Occipital lobe (tissue), 1 donor: ENCODE measurements at regions not wholly inside any gene's neighbourhood (a gene's known extent, or its start where the extent isn't known, plus 50 kb on each side); places are given as distances from the start of the nearest gene placed in this dataset.

Experiments used
- DNase-seq: peaks from one replicate; lab custom pipeline; 2025; lab: John Stamatoyannopoulos, UW

DNA sequence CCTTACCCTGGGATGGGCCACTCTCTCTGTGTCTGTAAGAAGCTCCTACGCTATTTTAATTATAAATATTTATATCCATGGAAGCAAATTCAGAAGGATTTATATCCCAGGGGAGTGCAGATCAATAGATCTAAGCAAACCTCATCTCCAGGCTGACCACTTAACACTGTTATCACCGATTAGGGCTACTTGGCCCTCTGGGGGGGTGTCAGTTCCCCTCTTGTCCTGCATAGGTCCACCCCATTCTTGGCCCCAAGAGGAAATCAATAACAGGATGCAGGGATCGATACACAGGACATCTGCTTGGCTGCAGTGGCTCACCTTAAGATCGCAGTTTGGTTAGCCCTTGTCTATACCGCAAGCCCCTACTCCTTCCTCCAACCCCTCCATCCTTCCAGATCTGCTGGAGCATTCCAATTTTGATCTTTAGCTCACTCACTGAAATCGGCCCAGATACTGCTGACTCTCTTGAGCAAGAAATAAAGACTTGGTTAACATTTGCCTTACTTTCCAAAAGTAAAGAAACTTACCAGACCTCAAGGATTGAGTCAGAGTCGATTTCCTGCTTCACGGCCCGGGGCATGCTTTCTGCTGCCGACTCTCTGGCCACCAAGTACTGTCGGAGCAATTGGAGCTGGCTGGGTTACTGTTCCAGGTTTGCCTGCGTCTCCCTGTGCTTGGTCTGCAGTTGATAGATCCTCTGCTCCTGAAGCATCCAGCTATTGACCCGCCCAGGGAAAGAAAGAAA, 112.3 kb upstream of the PMFBP1 start:
- DNase-seq, result no peak

DNA sequence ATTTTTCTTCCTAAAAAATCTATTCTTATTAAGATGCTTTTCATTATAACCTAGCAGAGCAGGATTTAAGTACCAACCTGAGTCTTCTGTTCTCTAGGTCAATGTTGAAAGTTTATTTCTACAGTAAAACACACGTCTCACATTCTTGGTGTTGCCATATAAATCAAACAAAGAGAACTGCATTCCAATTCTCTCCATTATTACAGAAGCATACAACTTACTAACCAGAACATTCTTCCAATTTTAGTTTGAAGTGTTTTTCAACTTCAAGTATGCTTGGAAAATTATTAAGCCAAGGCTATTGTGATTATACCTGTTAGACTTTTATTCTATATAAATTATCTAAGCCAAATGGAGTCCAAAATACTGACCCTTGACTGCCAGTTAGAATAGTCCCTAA, 110.4 kb upstream of the PMFBP1 start:
- no peak for DNase-seq

DNA sequence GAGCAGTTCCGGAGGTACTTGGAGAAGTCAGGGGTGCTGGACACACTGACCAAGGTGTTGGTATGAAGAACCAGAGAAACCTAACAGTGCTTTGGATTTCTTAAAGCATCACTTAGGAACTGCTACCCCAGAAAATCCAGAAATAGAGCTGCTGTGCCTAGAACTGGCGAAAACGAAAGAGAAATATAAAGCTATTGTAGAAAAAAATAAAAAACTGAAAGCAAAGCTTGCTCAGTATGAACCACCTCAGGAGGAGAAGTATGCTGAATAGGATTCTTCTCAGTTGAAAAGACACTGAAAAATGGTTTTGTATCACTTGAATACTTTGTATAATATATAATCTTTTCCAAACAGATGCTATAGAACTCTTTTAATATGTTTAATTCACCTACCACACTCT, 106.3 kb upstream of the PMFBP1 start:
- DNase-seq, result no peak

DNA sequence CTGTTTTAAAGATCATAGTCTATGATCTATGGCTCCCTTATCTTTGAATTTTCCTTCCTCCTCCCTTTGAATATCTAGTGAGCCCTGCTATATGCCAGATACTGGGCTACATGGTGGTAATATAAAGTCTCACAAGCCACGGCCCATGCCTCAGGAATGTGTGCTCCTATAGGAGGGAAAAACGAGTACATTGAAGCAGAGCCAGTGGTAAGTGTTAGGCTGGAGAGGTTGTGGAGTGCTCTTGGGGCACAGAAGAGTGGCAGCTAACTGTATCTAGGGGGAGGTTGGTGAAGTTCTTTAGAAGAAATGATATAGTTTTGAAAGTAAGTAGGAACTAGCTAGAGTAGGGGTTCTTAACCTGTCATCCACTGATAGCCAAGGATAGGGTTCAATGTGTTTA, 105.8 kb upstream of the PMFBP1 start:
- DNase-seq, result no peak

DNA sequence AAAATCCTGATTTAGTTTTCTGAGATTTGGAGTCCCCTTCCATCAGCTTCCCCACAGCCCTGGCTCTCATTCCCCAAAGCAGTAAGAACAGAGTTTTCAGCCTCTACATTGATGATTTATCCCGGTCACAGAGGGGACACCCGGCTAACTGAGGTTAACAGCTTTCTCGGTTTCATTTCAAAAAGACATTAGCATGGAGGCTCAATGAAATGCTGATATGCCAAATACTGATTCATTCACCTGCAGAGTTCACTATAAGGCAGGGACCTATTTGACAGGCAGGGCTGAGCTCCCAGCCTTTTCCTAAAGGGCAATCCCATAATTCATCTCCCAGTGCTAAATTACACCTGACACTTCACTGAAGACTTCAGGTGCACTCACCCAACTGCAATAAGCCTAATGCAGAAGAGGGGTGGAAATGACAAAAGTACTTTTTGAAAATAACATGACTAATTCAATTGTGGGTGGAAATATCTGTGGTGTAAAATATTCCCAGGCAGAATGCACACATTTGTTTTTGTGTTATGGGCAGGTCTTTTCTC, 99.8 kb upstream of the PMFBP1 start:
- DNase-seq, result no peak

DNA sequence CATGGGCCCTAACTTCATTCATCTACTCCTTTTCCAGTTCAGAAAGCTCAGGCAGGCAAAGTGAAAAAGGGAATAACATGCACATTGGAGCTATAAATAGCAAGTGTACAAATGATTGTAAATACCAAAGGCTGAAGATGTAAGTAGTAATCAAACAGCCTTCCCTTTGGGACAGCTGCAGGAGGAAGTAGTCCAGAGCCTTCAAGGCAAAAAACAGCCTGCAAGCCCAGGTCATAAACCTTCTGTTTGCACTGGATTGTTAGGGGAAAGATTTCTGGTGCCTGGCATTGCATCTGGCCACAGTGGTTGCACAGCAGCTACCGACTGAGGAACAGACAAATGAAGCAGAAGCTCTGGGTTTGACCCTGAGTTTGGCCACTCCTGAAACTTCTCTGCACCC, 98.6 kb upstream of the PMFBP1 start:
- DNase-seq, result no peak

DNA sequence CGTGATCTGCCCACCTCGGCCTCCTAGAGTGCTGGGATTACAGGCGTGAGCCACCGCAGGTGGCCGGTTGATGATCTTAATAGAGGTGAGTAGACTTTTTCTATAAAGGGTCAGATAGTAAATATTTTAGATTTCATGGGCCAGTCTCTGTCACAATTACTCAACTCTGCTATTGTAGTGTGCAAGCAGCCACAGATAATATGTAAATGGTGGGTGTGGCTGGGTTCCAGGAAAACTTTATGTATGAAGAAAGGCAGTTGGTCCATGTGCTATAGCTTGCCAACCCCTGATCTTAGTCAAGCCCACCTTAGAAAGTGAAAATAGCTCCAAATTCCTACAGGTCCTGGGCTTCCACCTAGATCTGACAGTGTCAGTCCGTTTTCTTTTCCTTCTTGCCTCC, 94.9 kb upstream of the PMFBP1 start:
- DNase-seq, result no peak

DNA sequence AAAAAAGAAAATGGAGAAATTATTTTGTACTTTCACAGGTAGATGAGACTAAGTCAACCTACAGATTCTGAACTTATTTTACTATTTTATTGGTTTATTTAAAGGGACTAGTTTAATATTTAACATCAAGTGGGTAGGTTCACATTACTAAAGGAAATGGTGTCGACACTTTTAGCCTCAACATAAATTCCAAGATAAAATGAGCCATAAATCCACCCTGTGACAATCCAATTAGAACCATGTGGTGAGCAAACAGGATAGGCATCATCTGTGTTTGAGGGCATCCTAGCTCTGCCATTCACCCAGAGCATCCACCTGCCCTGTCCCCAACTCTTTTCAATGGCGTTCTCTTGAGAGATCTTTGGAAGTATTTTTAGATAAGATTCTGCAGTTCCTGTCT, 92.8 kb upstream of the PMFBP1 start:
- no peak for DNase-seq

DNA sequence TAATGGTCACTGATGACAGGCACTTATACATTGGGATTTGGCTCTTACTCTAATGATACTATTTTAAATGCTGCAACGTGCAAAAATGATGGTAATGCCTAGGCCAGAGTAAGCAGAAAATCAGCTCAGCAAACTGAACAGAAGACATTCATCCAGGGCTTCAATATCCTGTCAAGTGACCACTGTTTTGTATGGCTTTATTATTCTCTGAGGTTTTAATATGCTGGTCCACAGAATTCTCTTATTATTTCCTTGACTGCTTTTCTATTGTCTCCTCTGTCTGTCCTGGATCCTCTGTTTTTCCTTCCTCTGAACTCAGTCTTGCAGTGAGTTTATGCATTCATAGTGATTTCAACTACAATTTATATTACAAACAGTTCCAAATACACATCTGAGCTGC, 90.8 kb upstream of the PMFBP1 start:
- DNase-seq, result no peak

DNA sequence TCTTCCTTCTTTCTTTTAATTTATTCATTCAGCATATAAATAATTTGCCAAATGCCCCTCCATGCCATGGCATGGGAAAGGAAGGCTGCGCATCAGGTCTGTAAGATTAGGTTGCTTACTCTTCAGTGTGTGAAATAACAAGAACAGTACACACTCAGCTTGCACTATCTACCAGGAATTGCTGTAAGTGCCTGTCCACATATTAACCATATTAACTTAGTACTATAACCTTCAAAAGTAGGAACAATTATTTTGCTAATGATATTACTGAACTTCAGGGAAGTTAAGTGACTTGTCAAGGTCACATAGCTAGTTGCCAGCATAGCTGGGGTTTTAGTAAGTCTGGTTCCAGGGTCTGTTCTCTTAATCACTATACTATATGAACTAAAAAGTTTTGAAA, 89.2 kb upstream of the PMFBP1 start:
- no peak for DNase-seq

DNA sequence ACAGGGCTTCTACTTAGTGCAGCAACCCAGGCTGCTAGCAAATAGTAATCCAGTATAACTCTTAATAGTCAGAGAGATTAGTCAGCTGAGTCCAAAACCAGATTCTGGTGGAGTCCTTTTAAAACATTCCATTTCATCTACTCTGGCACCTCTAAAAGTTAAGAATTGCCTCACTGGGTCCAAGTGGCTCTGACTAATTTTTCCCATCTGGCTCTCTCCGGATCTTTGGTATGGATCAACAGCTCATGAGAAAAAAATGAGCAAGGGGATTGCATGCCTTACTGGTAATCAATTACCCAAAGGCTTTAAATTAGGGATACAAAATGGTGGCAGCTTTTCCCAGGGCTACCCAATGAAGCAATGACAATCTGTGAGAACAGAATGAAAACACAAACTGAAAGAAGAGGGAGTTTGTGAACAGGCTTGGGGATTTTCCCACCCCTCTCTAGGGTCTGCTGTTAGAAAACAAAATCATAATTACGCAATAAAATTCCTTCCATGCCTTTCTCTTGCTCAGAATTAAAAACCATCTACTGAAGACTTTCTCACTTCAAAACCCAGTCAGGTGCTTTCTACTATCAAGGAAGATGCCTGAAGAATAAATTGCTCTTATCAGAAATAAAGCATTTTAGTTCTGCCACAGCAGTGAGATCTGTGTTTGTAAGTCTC, 84.6 kb upstream of the PMFBP1 start:
- no peak for DNase-seq

DNA sequence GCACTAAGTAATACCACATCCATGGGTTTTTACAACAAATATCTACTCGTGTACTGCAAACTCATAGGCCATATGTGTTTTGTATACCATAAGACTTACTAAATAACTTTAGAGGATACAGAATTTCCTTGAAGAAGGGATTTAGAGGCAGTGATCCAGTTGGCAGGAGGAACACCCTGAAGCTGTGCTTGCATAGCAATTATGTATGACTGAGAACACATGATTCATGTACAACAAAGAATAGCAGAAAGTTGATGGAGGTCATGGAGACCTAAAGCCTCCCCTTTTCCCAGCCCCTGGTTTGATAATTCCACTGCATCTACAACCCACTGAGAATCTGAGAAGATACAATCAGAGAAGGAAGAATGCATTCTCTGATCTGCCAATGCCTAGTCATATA, 83.8 kb upstream of the PMFBP1 start:
- DNase-seq, result no peak

DNA sequence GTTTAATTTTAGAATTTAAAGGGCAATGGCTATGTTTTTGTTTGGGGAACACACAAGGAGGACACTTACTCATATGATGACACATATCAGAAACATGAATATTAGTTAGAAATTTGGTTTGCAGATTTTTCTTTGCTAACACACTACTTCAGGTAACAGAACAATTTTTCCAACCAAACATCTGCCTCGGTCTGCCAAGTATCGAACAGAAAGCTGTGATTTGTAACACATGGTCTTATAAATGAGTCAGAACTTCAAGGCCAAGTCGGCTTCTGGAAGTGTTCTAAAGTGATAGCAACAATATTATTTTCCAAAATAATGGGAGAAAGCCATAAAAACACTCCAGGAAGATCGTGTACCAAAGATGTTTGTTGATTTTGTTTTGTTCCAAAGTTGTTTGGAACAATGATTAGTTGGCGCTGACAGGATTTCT, 75.9 kb upstream of the PMFBP1 start:
- DNase-seq, result no peak

DNA sequence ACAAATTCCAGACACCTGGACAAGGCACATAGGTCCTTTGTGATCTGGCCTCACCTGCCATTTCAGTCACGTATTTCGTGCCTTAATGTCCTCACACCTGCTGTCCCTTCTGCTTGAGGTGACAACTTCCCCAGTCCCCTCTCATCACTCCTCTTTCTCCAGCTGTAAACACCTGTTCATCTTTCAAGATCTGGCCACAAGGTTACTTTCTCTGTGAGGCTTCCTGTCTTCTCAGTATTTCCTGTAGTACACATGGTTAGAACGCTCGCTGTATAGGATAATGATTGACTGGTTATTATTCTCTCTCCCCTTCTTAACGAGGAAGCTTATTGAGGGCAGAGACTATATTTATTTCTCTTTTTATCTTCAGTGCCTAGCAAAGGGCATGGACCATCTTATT, 74.5 kb upstream of the PMFBP1 start:
- no peak for DNase-seq

DNA sequence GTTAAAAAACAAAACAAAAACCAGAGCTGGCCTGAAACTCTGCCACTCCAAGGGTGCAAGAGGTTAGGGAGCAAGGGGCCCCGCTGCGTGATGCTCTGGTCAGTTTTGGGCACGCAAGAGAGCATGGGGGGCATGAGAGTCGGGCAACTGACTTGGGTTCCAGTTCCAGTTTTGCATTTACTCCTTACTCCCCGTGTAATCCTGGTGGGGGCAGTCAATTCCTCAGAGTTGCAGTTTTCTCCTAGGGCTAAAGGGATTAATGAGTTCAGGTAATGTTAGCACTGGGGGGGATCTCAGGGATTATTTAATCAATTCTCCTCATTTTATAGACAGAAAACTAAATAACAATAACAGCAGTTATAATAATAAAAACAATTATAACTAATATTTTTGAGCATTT, 72.9 kb upstream of the PMFBP1 start:
- no peak for DNase-seq

DNA sequence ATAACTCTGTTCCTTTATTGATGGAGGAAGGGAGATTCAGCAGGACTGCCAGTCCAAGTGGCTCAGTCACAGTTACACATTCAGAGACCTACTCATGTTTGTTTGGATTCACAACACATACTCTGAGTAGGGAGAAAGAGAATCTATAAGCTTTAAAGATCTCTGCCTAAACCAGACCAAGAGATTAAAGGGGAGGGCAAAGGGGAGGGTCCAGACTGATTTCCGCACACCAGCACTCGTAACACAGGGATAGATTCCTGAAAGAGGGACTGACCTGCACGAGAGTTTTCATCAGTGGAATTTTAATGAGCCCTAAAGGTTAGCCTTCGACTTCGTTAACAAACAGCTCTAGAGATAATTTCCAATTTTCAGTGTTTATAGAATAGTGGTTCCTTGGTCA, 71.7 kb upstream of the PMFBP1 start:
- DNase-seq, result no peak

DNA sequence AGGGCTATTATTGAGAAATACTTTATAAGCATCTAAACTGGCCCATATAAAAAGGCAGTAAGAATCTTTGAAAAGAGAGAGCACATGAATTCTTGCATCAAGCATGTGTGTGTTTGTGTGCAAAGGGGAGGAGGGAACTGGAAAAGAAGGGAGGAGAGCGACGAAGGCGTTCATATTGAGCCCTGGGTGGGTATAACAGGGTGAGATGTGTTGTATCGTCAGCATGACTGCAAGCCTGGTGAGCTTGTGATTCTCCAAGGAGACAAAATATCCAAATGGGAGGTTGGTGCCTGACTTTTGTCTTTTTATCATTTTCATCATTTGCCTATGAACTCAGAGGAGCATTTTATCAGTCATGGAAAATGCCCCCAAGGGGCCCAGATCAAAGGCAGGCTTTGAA, 70.8 kb upstream of the PMFBP1 start:
- no peak for DNase-seq

DNA sequence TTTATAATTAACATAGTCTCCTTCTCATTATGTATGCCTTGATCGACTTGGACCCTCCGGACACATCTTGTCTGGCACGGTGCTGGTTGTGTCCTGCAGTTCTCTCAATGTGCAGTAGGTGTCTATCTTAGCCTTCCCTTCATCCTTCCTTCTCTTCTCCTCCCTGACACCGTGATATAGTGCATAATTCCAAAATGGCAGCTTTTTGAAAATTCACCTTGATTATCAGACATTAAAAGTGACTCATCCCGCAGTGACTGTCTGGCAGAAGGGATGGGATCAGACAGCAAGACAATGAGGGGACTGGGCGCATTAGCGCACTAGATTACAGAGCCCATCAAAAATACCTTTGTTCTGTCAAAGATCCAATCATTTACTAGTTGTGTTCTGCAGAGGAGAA, 70.0 kb upstream of the PMFBP1 start:
- peak; percentile 6 for DNase-seq

DNA sequence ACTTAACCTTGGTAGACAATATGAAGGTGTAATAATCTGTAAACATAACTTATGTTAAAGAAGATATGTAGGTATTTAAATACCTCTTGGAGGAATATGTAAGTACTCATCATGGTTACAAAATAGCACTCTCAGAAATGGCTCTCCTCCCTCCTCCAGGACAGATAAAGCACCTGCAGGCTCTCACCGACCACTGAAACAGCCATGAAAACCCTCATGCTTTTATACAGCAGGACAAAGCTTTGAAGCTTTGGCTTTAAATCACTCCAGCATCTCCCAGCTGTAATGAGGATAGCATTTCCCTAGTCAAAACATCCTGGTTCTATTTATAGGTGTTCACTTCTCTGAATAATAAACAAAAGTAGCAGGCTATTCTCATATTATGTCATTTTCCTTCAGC, 69.1 kb upstream of the PMFBP1 start:
- DNase-seq, result no peak

DNA sequence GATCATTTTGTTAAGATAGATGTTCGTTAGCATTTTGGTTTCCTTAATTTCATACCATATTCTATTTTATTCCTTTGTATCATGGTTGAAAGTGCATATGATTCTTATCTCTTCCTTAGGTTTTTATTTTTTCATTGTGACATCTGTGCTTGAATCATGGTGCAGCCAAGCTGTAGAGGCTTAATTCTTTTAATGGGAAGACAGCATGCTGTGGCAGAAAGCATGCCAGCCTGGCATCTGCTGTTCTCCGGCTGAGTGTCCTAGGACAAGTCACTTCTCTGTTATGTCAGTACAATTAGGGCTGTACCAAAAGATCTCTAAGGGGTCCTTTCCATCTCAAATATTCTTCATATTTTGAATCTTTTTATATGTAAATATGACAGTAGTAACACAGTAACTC, 68.5 kb upstream of the PMFBP1 start:
- no peak for DNase-seq

DNA sequence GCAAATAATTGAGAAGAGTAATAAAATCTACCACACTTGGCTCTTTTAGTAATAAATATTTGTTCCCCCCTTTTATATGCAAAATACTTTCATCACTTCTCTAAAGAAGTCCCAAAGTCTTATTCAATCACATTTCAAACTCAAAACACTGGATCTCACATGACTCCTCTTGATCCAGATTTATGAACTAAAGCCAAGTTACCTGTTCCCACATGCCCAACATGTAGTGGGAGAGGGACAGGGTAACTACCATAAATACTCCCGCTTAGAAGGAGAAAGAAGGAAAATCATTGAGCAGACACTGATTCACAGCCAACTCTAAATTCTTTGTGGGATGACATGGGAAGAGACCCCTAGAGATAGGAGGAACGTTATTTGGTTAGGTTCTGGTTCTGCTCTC, 64.9 kb upstream of the PMFBP1 start:
- DNase-seq, result no peak

DNA sequence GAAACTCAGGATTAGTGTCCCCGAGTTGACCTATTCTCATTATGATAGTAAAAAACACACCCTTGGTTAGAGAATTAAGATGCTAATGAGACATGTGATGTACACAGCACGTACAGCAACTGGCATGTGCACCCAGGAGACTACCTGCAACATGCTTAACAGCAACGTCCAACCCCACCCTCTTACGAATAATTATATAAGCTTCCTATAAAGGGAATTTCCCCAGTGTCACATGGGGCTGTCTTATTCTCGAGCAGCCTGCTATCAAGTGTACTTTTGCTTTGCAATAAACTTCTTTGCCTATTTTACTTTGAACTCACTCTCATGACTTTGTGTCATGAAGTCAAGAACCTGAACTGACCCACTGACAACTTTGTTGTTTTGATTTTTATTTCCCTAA, 62.4 kb upstream of the PMFBP1 start:
- no peak for DNase-seq

DNA sequence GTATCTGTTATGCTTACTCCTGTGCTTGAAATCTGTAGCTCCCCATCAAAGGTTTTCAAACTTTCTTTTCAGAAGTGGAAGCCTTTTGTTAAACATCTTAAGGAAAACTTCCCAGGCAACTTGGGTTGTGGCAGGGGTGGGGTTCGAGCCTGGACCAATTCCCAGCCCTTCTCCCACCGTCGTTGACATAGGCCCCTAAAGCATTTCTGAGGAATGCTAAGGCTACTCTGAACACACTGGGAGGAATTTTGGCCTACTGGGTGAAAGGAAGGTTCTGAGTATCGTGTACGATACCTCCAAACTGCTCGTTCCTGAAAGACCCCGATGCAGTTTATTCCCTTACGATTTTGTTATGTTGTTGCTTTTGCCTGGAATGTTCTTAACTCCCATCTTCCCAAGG, 56.1 kb upstream of the PMFBP1 start:
- no peak for DNase-seq
